Nephron (organoid): ENCODE measurements at regions not wholly inside any gene's neighbourhood (a gene's known extent, or its start where the extent isn't known, plus 50 kb on each side); places are given as distances from the start of the nearest gene placed in this dataset.
"Not testable (repeated sequence)": the region's sequence is repeated elsewhere in the genome, so short reads cannot be mapped to it uniquely, and the experiment has no call there.

Source experiments
- H3K27ac Mint-ChIP-seq, 3 experiments: 2 replicates each; pipeline ENCODE4 v1.8.0; 2020; ENCODE audit warnings: mixed read lengths in 3 of 3, mild to moderate bottlenecking in 2 of 3, moderate library complexity in 1 of 3
- H3K27me3 Mint-ChIP-seq: 2 replicates; pipeline ENCODE4 v1.8.0; 2021; ENCODE audit warnings: low read depth, mild to moderate bottlenecking, moderate library complexity, mixed read lengths
- H3K36me3 Mint-ChIP-seq: 2 replicates; pipeline ENCODE4 v1.8.0; 2020; ENCODE audit warnings: low read depth, mixed read lengths
- H3K4me1 Mint-ChIP-seq: 2 replicates; pipeline ENCODE4 v1.8.0; 2020; ENCODE audit warnings: mixed read lengths
- H3K4me3 Mint-ChIP-seq, 3 experiments: 2 replicates each; pipeline ENCODE4 v1.8.0; 2020; ENCODE audit warnings: mild to moderate bottlenecking in 3 of 3, mixed read lengths in 3 of 3, moderate library complexity in 2 of 3
- H3K9me3 Mint-ChIP-seq: 2 replicates; pipeline ENCODE4 v1.8.0; 2020; ENCODE audit warnings: mixed read lengths
- CTCF ChIP-seq, 3 experiments: fragments of 200-600 bp; sonication (generic); IDR thresholded peaks; one replicate each; pipeline ENCODE4 v1.5.0; 2021; ENCODE audit warnings: antibody characterized with exemption in 3 of 3; ENCODE audit not compliant: unreplicated experiment in 3 of 3

GRCh38 chr4:86461849-86462248 is 102.0 kb upstream of the MAPK10 start:
- Mint-ChIP-seq H3K9me3 (peaks cover 22% of the 10 kb centered on the region), H3K4me1 (no peaks in the 10 kb centered on the region), H3K27ac (no peak overlapping the region), H3K4me3 (no peak overlapping the region), H3K36me3 (peaks cover 19% of the 10 kb centered on the region), H3K27me3 (no peaks in the 10 kb centered on the region)
- no peak for TF ChIP-seq CTCF (IDR thresholded peaks at IDR 0.05; ENCODE audit: unreplicated experiment in 3 of 3)

DNA sequence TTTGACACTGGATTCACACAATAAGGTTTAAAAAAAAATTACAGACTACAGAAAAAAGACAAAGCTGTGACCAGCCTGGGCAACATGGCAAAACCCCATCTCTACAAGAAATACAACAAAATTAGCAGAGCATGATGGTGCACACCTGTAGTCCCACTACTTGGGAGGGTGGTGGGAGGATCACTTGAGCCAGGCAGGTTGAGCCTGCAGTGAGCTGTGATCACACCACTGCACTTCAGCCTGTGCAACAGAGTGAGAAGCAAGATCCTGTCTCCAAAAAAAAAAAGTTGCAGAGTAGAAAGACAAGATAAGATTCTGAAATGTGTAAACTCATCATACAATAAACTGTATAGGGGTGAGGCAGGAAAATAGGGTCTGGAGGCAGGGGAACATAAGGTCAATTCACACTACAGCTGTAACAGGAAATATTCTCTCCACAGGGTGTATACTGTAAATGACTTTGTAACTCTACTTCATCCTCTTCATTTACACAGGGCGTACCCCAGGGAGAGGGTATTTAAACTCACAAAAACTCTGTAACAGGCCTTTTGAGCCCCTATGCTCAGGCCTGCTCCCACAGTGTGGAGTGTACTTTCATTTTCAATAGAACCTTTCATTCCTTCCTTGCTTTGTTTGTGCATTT is 112.6 kb upstream of the MAPK10 start:
- Mint-ChIP-seq H3K27me3 (peaks cover 4% of the 10 kb centered on the region), H3K4me1 (no peaks in the 10 kb centered on the region), H3K9me3 (no peaks in the 10 kb centered on the region), H3K27ac (peak overlapping the region in 1 of 3 experiments; percentile 9), H3K36me3 (peaks cover 4% of the 10 kb centered on the region), H3K4me3 (no peak overlapping the region)
- no peak for TF ChIP-seq CTCF (IDR thresholded peaks at IDR 0.05; ENCODE audit: unreplicated experiment in 3 of 3)

- H3K27me3 Mint-ChIP-seq, H3K36me3 Mint-ChIP-seq: not testable (repeated sequence)
- H3K4me1 Mint-ChIP-seq = peaks cover 22% of the 10 kb centered on the region
Measured at GRCh38 chr4:86478151-86478550, 116.0 kb upstream of the PTPN13 start.

GRCh38 chr4:86481440-86481839 is 112.7 kb upstream of the PTPN13 start:
- no peak for TF ChIP-seq CTCF (IDR thresholded peaks at IDR 0.05; ENCODE audit: unreplicated experiment in 3 of 3)
- Mint-ChIP-seq H3K36me3 (no peaks in the 10 kb centered on the region), H3K9me3 (no peaks in the 10 kb centered on the region), H3K27me3 (no peaks in the 10 kb centered on the region), H3K27ac (peak overlapping the region in 2 of 3 experiments; percentile 34 to 42), H3K4me1 (peaks cover 43% of the 10 kb centered on the region), H3K4me3 (no peak overlapping the region)

More at GRCh38 chr4:86478151-86478550, 116.0 kb upstream of the PTPN13 start:
- H3K27ac Mint-ChIP-seq, H3K9me3 Mint-ChIP-seq, H3K4me3 Mint-ChIP-seq: not testable (repeated sequence)

DNA sequence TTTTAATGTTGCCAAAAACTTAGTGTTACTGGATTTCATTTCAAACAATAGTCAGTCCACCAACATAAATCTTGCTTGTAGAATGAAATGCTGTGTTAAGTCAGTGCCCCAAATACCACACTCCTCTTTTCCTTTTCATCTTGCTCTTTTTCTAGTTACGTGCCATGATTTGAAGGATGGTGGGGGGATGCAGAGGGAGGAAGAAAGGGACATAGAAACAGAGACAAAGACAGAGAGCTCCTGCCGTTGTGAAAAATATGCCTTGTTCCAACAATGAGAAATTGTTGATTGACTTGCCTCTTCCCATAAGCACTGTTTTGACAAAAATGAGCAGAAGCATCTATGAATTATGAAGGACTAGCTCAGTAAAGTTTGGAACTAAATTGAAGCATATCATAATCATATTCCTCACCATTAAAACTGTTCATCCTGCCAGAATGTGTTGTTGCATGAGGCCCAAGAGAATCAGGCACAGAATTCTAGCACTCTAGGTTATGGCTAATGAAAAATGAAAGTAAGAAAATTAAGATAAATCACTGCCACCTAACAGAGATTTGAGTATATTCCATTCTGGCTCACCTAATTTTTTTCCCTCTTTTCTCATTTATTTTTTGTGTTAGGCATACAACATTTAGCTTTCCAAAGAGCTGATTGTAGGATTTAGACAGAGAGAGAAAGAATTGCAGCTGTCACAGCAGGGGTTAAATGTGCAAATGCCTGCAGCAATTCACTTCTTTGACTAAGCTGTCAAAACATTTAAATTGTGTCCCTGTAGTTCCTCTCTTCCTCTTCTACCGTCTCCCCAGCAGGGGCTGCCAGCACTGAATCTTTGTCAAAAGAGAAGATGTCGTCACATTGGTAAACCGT is 111.6 kb upstream of the PTPN13 start:
- Mint-ChIP-seq H3K9me3 (no peaks in the 10 kb centered on the region), H3K4me3 (peak overlapping the region; percentile 1 to 16 (median 10)), H3K36me3 (no peaks in the 10 kb centered on the region), H3K27ac (peak overlapping the region; percentile 2 to 77 (median 13)), H3K4me1 (peaks cover 43% of the 10 kb centered on the region), H3K27me3 (no peaks in the 10 kb centered on the region)
- TF ChIP-seq CTCF (IDR thresholded peaks at IDR 0.05; ENCODE audit: unreplicated experiment in 3 of 3) = peak; percentile 22 to 29 (median 22)

DNA sequence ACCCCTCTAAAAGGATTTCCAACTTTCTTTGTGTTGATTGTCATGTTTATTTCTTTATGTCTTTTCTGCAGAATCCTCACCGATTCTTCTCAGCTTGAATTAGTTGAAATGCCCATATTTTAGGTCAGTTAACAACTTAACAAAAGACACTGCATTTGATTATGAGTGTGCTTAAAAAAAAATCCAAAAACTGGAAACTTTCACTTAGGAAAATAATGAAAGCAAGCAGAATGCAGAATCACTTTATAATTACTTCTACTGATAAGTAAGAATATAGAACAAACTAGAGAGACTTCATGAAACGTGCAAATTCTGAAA is 111.0 kb upstream of the PTPN13 start:
- peaks cover 43% of the 10 kb centered on the region for H3K4me1 Mint-ChIP-seq
- no peak for TF ChIP-seq CTCF (IDR thresholded peaks at IDR 0.05; ENCODE audit: unreplicated experiment in 3 of 3)
- peak overlapping the region; percentile 2 to 77 (median 16) for H3K27ac Mint-ChIP-seq
- peak overlapping the region; percentile 1 to 16 (median 10) for H3K4me3 Mint-ChIP-seq
- no peaks in the 10 kb centered on the region for H3K27me3 Mint-ChIP-seq
- no peaks in the 10 kb centered on the region for H3K9me3 Mint-ChIP-seq
- no peaks in the 10 kb centered on the region for H3K36me3 Mint-ChIP-seq
